Retina (tissue), 1 donor: ENCODE measurements at regions not wholly inside any gene's neighbourhood (a gene's known extent, or its start where the extent isn't known, plus 50 kb on each side); places are given as distances from the start of the nearest gene placed in this dataset.
A peak's percentile ranks its signal among the peaks of the same experiment; 100 is the strongest.
"Not testable (repeated sequence)": the region's sequence is repeated elsewhere in the genome, so short reads cannot be mapped to it uniquely, and the experiment has no call there.

Experiments
- DNase-seq: peaks from one replicate; pipeline ENCODE4 v3.0.0-alpha.2; 2016

DNA sequence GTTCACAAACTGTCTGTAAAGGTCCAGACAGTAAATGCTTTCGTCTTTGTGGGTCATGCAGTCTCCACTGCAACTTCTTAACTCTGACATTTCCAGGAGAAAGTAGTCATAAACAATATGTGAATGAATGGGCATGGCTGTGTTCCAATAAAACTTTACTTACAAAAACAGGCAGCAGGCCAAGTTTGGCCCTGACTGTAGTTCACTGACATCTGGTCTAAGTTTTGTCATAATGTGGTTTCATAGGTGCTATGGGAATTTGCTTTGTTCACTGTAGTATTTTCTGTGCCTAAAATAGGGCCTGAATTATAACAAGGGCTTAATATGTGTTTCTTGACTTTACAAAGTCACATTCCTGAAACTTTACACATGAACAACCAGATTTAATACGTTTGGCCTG, 186.0 kb upstream of the KBTBD8 start:
- DNase-seq: no peak

DNA sequence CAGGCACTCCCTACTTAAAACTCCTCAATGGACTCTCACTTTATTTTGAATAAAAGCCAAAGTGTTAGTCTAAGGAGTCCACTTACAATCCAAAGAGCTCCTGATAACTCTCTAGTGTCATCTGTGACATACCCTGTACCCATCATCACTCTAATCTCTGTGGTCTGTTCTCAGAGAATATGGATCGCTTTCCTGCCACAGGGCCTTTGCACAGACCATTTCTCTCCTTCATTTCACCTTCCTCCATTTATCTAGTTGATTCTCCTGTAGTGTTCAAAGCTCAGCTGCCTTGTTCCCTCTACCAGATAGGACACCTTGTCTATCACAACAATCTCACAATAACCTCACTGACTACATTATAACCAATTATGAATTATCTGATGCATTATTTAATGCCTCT, 185.4 kb upstream of the KBTBD8 start:
- DNase-seq: no peak

DNA sequence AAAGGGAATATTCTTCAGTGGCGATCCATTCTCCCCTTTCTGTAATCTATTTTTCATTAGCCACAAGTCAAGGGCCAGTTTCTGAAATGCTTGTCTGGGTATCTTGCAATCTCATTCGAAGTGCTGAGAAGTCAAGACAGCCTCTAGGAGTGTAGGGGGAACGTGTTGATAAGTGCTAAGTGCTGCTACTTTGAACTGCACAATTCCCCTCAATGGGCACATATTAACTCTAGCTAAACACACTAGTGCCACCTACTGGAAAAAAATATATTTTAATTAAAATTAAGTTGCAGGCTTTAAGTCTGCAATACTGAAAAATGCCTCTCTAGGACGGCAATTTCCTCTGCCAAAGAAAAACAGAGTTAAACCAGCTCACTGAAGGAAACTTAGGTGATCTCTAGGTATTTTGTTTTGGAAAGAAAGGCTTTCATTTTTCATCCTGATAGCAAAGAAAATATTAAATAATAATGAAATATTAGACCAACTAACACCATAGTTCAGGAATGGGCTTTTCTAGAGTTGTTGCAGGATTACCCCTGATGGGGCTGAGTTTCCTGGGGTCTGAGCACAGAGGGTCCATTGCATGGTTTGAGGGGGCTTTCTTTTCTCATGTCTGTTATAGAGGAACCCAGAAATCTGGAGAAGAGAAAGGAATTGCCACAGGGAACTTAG, 181.9 kb upstream of the KBTBD8 start:
- peak; percentile 56 for DNase-seq

DNA sequence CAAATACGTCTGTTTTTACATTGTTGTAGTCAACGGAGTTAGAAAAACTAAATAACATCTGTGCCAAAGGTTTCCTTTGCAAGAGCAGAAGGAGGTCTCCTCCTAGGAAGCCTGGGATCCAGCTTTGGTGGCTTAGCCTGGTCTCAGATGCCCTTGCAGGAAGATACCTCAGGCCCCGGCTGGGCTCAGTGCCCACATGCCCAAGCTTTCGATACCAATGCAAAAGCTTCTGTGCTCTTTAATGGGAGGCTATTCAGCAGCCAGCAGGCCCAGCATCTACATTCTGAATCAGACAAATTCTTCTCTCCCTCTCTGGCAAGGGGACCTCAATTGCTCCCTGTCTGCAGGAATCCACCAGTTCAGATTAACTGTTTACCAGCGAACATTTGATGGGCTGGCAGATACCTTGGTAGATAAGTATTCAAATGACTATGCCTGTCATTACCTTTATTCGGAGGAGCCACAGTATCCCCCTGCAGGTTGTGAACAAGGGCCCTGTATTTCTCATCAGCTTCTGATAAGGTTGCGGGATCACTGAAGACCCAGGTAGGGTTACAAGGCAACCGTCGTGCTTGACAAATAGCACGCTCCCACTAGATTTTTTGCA, 180.1 kb upstream of the KBTBD8 start:
- DNase-seq: no peak

DNA sequence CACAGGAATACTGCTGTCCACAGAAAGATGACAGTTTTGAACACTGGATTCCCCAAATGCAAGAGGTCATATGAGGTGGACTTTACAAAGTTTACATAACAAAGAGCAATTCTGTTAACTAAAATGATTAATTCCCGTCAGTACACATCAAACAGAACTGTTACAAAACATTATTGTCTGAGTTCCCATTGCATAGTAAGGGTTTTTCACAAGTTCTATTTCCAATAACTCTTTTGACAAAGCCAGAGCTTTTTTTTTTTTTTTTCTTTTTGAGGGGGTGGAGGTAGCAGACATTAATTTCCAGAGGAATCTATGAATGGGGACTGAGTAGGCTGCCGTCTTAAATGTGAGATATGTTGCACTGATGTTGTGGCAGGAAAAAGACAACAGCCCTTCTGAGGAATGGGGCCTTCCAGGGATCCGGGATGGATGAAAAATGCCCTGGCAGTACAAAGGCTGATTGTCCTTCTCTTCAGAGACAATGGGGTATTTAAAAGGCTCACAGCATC, 178.1 kb upstream of the KBTBD8 start:
- DNase-seq: peak; percentile 53

DNA sequence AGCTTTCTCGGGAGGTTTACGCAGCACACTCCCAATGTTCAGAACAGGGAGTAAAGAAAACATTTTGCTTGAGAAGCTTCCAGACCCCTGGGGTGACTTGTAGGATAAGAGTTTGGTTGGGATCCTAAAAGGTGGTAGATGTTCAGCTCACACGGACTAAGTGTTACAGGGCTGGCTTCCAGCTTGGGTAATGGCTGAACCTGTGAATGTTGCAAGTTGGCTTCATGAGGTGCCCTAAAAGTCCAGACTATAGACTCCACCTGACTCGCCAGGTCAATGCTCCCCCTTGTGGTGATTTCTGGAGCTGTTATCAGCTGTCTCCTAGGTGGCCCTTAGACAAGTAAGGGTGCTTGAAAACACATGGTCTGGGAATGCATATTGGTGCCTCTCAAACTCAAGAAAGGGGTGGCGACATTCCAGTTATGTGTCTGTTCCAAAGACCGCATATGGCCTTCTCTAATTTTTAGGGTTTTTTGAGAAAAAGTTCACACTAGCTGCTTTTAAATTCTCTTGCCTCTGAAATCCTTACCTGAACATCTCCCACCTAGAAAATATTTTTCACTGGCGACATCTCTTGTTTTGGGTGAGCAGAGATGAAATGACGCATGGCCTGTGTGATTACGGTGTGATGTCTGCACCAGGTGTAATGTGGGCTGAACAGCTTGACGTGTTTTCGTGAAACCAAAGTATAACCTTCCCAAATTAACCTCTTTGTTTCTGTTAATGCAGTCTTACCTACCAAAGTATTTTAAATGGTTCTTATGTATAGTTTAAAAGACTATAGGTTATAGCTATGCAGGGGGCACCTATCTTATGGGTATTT, 175.7 kb upstream of the KBTBD8 start:
- DNase-seq: no peak

DNA sequence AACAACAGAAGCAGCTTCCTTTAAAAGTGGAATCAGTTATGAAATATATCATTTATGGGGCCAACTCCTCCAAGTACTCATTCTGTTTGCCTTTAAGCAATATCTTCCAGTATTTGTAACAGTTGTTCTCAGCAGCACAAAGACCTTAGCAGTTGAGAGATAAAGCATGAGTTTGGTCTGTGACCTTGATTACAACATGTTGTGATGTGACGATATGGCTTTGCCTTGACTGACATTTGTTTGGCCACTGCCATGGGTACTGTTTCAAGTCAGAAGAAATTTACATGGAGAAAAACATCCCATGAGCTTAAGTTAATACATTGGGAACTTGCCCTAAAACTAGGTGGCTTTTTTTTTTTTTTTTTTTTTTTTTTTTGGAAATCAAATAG, 175.1 kb upstream of the KBTBD8 start:
- DNase-seq: no peak

DNA sequence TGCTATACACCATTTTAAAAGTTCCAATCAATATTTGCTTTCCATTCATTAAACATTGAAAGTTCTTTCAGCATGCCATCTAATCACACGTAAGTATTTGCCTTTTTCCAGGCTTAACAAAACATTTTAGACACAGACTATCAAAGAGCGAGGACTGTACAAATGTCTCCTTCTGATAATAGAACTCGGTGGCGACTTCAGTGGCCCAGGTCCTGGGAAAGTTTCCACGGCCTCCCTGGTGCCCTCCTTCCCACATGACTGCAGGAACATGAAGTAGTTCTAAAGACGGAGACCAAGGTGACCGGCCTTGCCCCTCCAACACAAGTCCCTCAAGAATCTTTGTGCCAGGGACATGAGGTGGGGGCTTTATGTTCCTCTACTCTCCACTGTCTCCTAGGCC, 174.6 kb upstream of the KBTBD8 start:
- DNase-seq: no peak

DNA sequence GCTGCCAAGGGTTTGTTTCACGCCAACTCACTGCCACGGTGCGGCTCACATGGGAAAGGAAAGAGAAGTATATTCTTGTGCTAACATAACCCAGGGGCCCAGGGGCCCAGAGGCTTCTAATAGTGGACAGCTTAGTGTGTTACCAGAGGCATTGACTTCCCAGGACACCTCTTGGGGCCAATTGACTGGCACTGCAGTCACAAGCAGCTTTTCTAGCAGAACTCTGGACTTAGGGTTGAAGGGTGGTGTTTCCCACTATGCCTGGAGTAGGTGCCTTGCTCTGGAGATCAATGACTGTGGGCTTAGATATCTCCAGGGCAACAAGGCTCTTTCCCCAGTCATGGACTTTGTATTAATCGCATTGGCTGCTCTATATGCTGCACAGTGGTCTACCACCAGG, 172.7 kb upstream of the KBTBD8 start:
- DNase-seq: no peak

DNA sequence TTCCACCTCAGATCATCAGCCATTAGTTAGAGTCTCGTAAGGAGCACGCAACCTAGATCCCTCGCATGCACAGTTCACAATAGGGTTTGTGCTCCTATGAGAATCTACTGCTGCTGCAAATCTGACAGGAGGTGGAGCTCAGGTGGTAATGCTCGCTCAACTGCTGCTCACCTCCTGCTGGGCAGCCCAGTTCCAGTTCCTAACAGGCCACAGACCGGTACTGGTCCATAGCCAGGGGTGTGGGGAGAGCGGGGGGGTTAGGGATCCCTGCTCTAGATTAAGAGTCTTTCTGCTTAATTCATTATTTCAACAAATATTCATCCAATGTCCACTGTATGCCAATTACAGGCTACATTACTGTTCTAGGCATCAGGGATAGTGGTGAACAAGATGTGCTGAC, 170.4 kb upstream of the KBTBD8 start:
- no peak for DNase-seq

DNA sequence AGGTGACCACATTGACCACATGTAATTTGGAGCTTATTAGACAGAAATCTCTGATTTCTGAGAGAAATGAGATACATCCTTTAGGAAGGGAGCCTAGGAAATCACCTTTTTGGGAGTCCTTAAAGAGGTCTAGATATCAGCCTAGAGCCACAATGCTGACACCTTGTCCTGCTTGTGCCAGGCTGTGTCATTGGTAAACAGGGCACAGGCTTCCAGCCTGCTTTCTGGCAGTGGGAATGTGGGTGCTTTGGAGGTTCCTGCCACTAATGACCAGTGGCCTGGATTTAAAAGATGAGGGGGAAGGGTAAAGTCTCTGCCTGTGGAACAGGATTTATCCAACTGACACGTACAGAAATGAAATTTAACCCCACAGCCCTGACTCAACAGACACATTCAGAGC, 169.8 kb upstream of the KBTBD8 start:
- DNase-seq: no peak

DNA sequence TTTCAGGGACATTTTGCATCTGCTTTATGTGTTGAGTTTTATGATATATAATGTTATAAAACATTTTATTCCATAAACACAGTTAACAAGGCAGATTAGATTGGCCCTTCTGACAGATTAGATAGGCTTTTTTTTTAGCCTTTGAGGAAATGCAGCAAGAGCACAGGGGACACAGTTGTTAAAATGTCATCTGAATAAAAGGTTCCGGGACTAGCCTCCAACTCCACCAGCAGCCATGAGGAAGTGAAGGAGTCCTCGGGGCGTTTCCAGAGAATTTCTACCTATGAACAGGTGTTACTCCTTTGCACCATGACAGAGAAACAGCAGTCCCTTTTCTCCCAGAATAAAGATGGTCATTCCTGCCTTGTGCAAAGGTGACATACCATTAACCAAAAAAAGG, 167.8 kb upstream of the KBTBD8 start:
- no peak for DNase-seq

DNA sequence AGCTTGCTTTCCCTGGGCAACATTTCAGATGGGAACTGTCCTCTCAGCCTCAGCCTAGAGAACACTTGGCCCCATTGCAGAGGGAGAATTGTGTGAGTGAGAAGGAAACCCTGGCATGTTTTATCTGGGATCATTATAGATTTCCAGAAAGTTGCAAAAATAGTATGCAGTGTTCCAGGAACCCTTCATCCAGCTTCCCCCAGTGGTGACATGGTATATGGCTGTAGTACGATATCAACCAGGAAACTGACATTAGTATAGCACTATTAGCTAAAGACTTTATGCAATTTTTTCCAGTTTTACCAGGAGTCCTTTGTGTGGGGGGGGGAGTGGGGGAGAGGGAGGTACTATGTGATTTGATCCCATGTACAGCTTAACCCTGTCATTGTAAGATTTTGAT, 166.2 kb upstream of the KBTBD8 start:
- no peak for DNase-seq

DNA sequence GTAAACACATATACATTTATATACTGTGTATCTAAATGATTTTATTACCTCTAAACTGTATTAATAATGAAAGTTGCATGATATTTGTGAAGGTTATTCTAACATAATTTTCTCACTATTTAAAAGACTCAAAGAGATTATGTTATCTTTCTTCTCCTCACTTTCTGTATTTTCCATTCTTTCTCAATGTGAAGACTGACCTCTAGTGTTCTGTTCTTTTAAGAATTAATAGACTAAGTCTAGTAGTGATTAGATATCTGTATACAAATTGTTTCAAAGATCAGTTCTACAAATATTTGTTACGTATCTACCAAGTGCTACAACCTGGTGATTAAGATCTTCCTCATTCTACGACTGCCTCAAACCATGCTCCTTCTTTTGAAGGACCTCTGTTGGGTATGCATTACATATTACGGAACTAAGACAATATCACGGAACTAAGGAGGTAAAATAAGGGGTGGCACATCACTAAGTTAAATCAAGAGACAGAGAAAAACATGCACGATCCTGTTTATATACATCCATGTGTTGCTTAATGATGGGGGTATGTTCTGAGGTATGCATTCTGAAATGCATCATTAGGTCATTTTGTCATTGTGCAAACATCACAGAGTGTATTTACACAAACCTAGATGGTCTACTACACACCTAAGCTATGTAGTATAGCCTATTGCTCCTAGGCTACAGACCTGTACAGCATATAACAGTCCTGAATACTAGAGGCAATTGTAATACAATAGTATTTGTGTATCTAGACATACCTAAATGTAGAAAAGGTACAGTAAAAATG, 161.5 kb upstream of the KBTBD8 start:
- DNase-seq: no peak

DNA sequence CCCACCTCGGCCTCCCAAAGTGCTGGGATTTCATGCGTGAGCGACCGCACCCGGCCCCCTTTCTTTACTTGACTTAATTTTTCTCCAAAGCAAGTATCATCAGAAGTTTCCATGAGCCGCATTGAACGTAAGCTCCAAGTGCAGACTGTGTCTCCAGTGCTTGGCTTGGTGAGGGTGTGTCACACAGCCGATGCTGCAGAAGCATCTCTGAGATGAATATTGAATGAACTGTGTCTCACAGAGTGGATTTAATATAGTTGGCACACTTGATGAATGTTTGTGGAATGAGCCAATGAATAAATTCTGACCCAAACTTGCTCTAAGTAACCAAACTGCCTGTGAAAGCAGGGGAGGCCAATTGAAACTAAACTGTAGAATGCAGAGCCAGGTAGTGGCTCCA, 159.4 kb upstream of the KBTBD8 start:
- DNase-seq: no peak

DNA sequence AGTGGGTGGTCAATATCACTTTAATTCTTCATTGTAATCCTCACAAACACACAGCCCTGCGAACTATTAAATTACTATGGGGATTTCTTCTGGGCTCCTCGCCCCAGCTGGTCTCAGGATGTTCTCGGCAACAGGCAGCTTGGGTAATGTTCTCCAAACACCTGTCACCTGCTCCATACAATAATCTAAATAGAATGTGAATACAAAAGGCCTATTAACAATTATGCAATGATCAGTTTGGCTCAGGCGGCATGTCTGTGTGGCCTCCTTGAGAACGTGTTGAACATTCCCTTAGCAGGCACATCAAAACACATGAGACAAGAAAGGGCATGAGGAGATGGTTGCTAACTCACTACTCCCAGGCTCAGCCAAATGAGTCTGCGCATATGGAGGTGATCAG, 158.6 kb upstream of the KBTBD8 start:
- DNase-seq: peak; percentile 17

DNA sequence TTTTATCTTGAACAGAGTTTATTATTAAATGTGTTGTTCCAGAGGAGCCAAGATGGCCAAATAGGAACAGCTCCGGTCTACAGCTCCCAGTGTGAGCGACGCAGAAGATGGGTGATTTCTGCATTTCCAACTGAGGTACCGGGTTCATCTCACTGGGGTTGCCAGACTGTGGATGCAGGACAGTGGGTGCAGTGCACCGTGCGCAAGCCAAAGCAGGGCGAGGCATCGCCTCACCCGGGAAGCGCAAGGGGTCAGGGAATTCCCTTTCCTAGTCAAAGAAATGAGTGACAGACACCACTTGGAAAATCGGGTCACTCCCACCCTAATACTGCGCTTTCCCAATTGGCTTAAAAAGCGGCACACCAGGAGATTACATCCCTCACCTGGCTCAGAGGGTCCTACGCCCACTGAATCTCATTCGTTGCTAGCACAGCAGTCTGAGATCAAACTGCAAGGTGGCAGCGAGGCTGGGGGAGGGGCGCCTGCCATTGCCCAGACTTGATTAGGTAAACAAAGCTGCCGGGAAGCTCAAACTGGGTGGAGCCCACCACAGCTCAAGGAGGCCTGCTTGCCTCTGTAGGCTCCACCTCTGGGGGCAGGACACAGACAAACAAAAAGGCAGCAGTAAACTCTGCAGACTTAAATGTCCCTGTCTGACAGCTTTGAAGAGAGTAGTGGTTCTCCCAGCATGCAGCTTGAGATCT, 155.2 kb upstream of the KBTBD8 start:
- not testable (repeated sequence) for DNase-seq

DNA sequence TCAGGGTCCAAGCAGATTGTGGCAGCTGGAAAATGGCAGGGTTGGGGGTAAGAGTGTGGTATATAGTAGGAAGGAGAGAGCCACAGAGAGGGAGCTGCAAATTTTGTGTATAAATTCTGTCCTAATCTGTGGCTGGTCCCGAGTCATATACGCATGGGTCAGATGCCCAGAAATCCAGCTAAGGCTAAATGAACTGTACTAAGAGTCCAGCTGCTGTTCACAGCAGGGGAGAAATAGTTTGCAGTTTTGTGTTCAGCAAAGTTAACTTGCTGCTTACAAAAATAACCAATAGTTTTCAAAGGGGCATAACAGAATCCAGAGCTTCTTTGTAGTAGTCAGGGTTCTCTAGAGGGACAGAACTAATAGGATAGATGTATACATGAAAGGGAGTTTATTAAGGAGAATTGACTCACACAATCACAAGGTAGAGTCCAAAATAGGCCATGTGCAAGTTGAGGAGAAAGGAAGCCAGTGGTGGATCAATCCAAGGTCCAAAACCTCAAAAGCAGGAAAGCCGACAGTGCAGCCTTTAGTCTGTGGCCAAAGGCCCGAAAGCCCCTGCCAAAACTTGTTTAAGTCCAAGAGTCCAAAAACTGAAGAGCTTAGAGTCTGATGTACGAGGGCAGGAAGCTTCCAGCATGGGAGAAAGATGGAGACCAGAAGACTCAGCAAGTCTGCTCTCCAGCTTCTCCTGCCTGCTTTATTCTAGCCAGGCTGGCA, 146.1 kb upstream of the KBTBD8 start:
- DNase-seq: no peak

DNA sequence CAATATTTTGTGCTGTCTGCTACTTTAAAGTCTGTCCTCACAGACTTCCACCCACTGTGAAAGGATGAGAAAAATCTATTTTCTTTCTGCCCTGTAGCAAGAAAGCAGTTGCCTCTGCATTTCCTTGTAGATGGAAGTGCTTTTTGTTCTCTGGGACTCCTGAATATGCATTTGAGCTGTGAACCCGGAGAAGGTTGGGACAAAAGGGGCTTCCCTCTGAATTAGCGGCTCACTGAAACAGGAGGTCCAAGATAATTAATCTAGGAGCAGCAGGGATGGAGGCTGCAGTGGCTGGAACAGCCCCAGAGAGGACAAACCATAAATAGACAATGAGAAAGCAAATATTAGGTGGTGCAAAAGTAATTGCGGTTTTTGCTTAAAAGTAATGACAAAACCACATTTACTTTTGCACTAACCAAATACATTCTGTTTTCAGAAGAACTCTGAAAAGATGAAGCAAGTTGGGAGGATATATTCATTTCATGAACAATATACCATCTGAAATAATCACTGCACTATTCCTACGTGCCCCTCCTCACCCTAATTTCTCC, 143.4 kb upstream of the KBTBD8 start:
- peak; percentile 13 for DNase-seq

DNA sequence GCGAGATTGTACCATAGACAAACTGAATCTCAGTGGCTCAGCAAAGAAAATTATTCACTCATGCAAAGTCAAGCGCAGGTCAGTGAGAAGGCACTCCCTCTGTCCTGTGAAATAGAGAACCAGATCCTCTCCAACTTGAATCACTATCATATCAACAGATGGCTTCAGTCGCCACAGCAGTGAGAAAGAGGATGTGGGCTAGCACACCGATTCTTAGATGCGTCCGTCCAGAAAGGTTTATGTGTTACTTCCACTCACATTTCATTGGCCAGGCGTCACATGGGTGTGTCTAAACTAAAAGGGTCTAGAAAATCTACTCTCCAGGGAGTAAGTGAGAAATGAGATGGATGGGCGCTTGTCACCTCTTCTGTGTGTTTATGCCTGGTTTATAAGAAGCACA, 141.6 kb upstream of the KBTBD8 start:
- DNase-seq: no peak

DNA sequence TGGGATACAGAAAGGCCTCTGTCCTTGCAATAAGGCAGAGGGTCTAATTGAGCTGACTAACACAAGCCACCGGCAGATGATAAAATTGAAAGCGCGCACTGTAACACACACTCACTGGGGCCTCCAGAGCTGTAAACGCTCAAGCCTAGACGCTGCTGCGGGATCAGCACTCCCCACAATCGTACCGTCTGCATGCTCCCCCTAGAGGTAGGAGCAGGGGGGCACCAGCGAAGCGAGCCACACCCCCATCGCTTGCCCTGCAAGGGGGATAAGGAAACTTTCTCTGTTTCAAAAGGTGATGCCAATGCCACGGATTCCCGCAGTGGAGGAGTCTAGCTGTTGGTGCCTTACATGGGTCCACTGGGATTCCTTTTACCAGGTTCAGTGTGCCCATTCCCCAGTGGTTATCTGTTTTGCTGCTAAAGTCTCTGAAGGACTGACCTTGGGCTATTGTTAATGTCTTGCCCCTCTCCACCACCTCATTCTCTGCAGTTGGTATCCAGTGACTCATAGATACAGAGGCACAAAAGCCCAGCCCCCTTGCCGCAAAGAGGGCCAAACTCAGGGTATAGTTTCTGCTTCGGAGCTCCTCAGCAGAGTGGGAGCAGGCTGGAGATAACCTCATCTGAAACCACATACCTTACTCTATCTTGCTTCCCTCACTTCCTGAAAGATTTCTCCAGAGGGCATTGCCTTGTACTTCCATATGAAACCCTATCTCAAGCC, 139.3 kb upstream of the KBTBD8 start:
- DNase-seq: no peak
